ENCODE measurements at regions not wholly inside any gene's neighbourhood (a gene's known extent, or its start where the extent isn't known, plus 50 kb on each side); places are given as distances from the start of the nearest gene placed in this dataset.

DNA sequence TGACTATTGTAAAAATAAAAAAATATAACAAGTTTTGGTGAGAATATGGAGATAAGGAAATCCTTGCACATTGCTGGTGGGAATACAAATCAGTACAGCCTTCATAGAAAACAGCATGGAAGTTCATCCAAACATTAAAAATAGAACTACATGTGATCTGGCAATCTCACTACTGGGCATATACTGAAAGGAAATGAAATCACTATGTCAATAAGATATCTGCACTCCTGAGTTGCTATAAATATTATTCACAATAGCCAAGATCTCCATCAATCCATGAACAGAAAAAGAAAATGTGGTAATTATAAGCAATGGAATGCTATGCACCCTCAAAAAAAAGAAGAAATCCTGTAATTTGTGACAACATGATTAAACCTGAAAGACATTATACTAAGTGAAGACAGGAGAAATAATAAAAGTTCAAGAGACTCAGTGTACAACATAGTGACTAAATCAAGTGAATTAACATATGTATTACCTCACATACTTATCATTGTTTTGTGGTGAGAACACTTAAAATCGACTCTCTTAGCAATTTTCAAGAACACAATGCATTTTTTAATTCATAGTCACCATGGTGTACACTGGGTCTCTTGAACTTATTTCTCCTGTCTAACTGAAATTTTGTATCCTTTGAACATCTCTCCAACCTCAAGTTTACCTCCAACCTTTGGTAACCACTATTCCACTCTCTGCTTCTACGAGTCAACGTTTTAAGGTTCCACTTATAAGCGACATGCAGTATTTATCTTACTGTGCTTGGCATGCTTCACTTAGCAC, 1703.7 kb upstream of the AGA start:
- no peak for DNase-seq (ENCODE audit: low read depth, low spot score)
- TF ChIP-seq, protein P1, sequence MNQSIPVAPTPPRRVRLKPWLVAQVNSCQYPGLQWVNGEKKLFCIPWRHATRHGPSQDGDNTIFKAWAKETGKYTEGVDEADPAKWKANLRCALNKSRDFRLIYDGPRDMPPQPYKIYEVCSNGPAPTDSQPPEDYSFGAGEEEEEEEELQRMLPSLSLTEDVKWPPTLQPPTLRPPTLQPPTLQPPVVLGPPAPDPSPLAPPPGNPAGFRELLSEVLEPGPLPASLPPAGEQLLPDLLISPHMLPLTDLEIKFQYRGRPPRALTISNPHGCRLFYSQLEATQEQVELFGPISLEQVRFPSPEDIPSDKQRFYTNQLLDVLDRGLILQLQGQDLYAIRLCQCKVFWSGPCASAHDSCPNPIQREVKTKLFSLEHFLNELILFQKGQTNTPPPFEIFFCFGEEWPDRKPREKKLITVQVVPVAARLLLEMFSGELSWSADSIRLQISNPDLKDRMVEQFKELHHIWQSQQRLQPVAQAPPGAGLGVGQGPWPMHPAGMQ (IDR thresholded peaks at IDR 0.05; ENCODE audit: borderline replicate concordance): no peak
- TF ChIP-seq POU2F2 (IDR thresholded peaks at IDR 0.05; ENCODE audit: borderline replicate concordance, low read depth, low read length) (no peak), ZSCAN29 (IDR thresholded peaks at IDR 0.05) (no peak), NRF1 (conservative IDR thresholded peaks at IDR 0.05; ENCODE audit: low read depth, low read length) (no peak), NR2C2 (IDR thresholded peaks at IDR 0.05; ENCODE audit: borderline replicate concordance, control insufficient read depth, insufficient read length, low read depth) (no peak), ETV6 (conservative IDR thresholded peaks at IDR 0.05 in 1 of 2, IDR thresholded peaks at IDR 0.05 in 1 of 2; ENCODE audit: borderline replicate concordance in 1 of 2, low read depth in 1 of 2) (no peak)
- no peaks in the 10 kb centered on the region for H3K36me3 ChIP-seq (ENCODE audit: control insufficient read depth in 2 of 2, insufficient read depth in 2 of 2, low read length in 1 of 2)
- no TSS peak for BruUV-seq (replicated peaks)
- WGBS (ENCODE audit: insufficient coverage, insufficient replicate concordance, low lambda C conversion rate, missing lambda C conversion rate): 5% methylated on average over 4 of the region's 4 CpGs
- ChIA-PET CTCF (no interaction called here), RAD21 (ENCODE audit: unreplicated experiment) (no interaction called here), SMC1A (ENCODE audit: uncharacterized antibody, unreplicated experiment) (no interaction called here), POLR2A (no interaction called here)
- H3K9ac ChIP-seq (ENCODE audit: control insufficient read depth, insufficient read depth, low read length): no peak overlapping the region
- H3K27ac ChIP-seq (ENCODE audit: control insufficient read depth, insufficient read depth): no peak overlapping the region
- in situ Hi-C loops (cut with MboI): no loop called here
- FAIRE-seq: peak; percentile 52
- no peaks in the 10 kb centered on the region for H3K27me3 ChIP-seq (replicated peaks in 1 of 2; ENCODE audit: control insufficient read depth in 2 of 2, insufficient read depth in 2 of 2, low read length in 1 of 2)
- no peak overlapping the region for H2AFZ ChIP-seq (ENCODE audit: control insufficient read depth, low read depth, low read length)
- no peaks in the 10 kb centered on the region for H3K4me1 ChIP-seq (ENCODE audit: control insufficient read depth, insufficient read depth, low read length)
- H3K79me2 ChIP-seq (ENCODE audit: control insufficient read depth, insufficient read depth, low read length): no peaks in the 10 kb centered on the region
- no peak for ATAC-seq
- intact Hi-C loops (cut with micrococcal nuclease; ENCODE audit: unreplicated experiment): no loop called here
- no peaks in the 10 kb centered on the region for H4K20me1 ChIP-seq (ENCODE audit: control insufficient read depth, insufficient read depth)
- H3K4me2 ChIP-seq (ENCODE audit: control insufficient read depth, insufficient read depth): no peak overlapping the region
- no peaks in the 10 kb centered on the region for H3K9me3 ChIP-seq (replicated peaks; ENCODE audit: control insufficient read depth, insufficient read depth, low read length)
- H3K4me3 ChIP-seq: no peak overlapping the region

Data from GM12878 (cell line).